Hepatocyte (in vitro differentiated cells): ENCODE measurements at regions not wholly inside any gene's neighbourhood (a gene's known extent, or its start where the extent isn't known, plus 50 kb on each side); places are given as distances from the start of the nearest gene placed in this dataset.

Experiments
- EZH2 ChIP-seq: fragments of 200-600 bp; sonication (generic); IDR thresholded peaks from 2 replicates; pipeline ENCODE4 v1.6.1; 2016; ENCODE audit warnings: antibody characterized with exemption, mild to moderate bottlenecking, borderline replicate concordance
- EZH2phosphoT487 ChIP-seq: fragments of 200-600 bp; sonication (generic); IDR thresholded peaks from one replicate; pipeline ENCODE4 v1.6.1; 2018; ENCODE audit warnings: antibody characterized with exemption, mild to moderate bottlenecking, low read depth, moderate library complexity; ENCODE audit not compliant: unreplicated experiment, severe bottlenecking
- TF ChIP-seq, protein P1 (sequence below): fragments of 200-600 bp; sonication (generic); IDR thresholded peaks from 2 replicates; pipeline ENCODE4 v1.5.1; 2016; ENCODE audit warnings: antibody characterized with exemption, mild to moderate bottlenecking; ENCODE audit not compliant: poor library complexity

DNA sequence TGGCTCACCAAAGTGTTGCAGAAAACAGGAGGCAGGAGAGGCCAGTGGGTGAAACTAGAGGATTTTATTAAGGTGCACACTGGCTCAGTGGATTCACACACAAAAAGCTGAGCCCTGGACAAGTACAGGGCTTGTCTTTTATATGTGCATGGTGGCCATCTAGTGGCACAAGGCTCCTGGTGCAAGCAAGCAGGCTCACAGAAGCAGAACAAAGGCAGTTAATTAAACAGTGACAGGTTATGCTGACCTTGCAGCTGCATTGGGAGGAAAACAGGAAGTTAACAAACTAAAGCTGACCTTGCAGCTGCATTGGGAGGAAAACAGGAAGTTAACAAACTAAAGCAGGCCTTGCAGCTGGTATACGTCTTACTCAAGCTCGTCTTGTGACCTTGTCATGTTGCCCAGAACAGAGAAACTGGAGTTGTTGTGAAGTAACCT is 65.3 kb upstream of the ZNF681 start:
- TF ChIP-seq, protein P1, sequence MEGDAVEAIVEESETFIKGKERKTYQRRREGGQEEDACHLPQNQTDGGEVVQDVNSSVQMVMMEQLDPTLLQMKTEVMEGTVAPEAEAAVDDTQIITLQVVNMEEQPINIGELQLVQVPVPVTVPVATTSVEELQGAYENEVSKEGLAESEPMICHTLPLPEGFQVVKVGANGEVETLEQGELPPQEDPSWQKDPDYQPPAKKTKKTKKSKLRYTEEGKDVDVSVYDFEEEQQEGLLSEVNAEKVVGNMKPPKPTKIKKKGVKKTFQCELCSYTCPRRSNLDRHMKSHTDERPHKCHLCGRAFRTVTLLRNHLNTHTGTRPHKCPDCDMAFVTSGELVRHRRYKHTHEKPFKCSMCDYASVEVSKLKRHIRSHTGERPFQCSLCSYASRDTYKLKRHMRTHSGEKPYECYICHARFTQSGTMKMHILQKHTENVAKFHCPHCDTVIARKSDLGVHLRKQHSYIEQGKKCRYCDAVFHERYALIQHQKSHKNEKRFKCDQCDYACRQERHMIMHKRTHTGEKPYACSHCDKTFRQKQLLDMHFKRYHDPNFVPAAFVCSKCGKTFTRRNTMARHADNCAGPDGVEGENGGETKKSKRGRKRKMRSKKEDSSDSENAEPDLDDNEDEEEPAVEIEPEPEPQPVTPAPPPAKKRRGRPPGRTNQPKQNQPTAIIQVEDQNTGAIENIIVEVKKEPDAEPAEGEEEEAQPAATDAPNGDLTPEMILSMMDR = peak; percentile 9
- TF ChIP-seq EZH2 = no peak
- TF ChIP-seq EZH2phosphoT487 = no peak
